Calu3 (cell line): ENCODE measurements at regions not wholly inside any gene's neighbourhood (a gene's known extent, or its start where the extent isn't known, plus 50 kb on each side); places are given as distances from the start of the nearest gene placed in this dataset.

ENCODE experiments used
- BruUV-seq: library from RNA; stranded (reverse); fragments of 400-500 nt; replicated peaks from 2 replicates; lab custom pipeline; 2021; lab: Mats Ljungman, UMichigan
- CTCF ChIA-PET: fragments of 300-600 bp; sonication (Branson Sonifier 250); formaldehyde crosslinking; loops from one replicate; lab custom pipeline; 2022; ENCODE audit warnings: antibody characterized with exemption; lab: Charles Lee
- DNase-seq: peaks from one replicate; pipeline ENCODE4 v3.0.0; 2022
- H3K27ac Mint-ChIP-seq: one replicate; pipeline ENCODE4 v1.8.0; 2022; ENCODE audit warnings: mixed read lengths; ENCODE audit not compliant: unreplicated experiment
- H3K27me3 Mint-ChIP-seq: one replicate; pipeline ENCODE4 v1.8.0; 2022; ENCODE audit warnings: mixed read lengths; ENCODE audit not compliant: unreplicated experiment
- H3K36me3 Mint-ChIP-seq: one replicate; pipeline ENCODE4 v1.8.0; 2022; ENCODE audit warnings: mild to moderate bottlenecking, moderate library complexity, mixed read lengths; ENCODE audit not compliant: insufficient read depth, unreplicated experiment
- H3K4me1 Mint-ChIP-seq: one replicate; pipeline ENCODE4 v1.8.0; 2022; ENCODE audit warnings: mild to moderate bottlenecking, low read depth, mixed read lengths; ENCODE audit not compliant: unreplicated experiment
- H3K4me3 Mint-ChIP-seq: one replicate; pipeline ENCODE4 v1.8.0; 2022; ENCODE audit warnings: mild to moderate bottlenecking, low read depth, moderate library complexity, mixed read lengths; ENCODE audit not compliant: unreplicated experiment
- H3K9me3 Mint-ChIP-seq: one replicate; pipeline ENCODE4 v1.8.0; 2022; ENCODE audit warnings: low read depth, mixed read lengths; ENCODE audit not compliant: unreplicated experiment
- CTCF ChIP-seq: fragments of 200-600 bp; IDR thresholded peaks from one replicate; pipeline ENCODE4 v1.8.0; 2022; ENCODE audit warnings: antibody characterized with exemption; ENCODE audit not compliant: unreplicated experiment
- intact Hi-C: fragments of 100-400 bp; cut with micrococcal nuclease; formaldehyde crosslinking; loops from one replicate; pipeline ENCODE4 v1.10.0; 2022; ENCODE audit not compliant: unreplicated experiment

GRCh38 chr5:60540856-60541805, 158.8 kb downstream of the DEPDC1B start:
- TF ChIP-seq CTCF: no peak
- DNase-seq: no peak
- CTCF ChIA-PET: no interaction called here
- no TSS peak for BruUV-seq
- H3K9me3 Mint-ChIP-seq: no peaks in the 10 kb centered on the region
- peaks cover 11% of the 10 kb centered on the region for H3K27me3 Mint-ChIP-seq
- H3K27ac Mint-ChIP-seq: no peak overlapping the region
- intact Hi-C loops: no loop called here
- H3K4me1 Mint-ChIP-seq: peaks cover 9% of the 10 kb centered on the region
- H3K36me3 Mint-ChIP-seq: no peaks in the 10 kb centered on the region
- H3K4me3 Mint-ChIP-seq: no peak overlapping the region

GRCh38 chr5:60538955-60539866, 160.8 kb downstream of the DEPDC1B start:
- Mint-ChIP-seq H3K27ac (no peak overlapping the region), H3K27me3 (peaks cover 11% of the 10 kb centered on the region), H3K36me3 (no peaks in the 10 kb centered on the region), H3K9me3 (no peaks in the 10 kb centered on the region), H3K4me1 (peaks cover 9% of the 10 kb centered on the region), H3K4me3 (no peak overlapping the region)
- CTCF ChIA-PET: no interaction called here
- intact Hi-C loops: no loop called here
- no TSS peak for BruUV-seq
- no peak for TF ChIP-seq CTCF
- DNase-seq: no peak

GRCh38 chr5:60538426-60538825, 161.5 kb downstream of the DEPDC1B start:
- no peak overlapping the region for H3K4me3 Mint-ChIP-seq
- no peaks in the 10 kb centered on the region for H3K9me3 Mint-ChIP-seq
- intact Hi-C loops: no loop called here
- no peaks in the 10 kb centered on the region for H3K36me3 Mint-ChIP-seq
- H3K4me1 Mint-ChIP-seq: peaks cover 9% of the 10 kb centered on the region
- TF ChIP-seq CTCF: no peak
- no TSS peak for BruUV-seq
- CTCF ChIA-PET: no interaction called here
- H3K27ac Mint-ChIP-seq: no peak overlapping the region
- peaks cover 11% of the 10 kb centered on the region for H3K27me3 Mint-ChIP-seq
- no peak for DNase-seq

- BruUV-seq: no TSS peak
- H3K27me3 Mint-ChIP-seq: peaks cover 11% of the 10 kb centered on the region
- no peaks in the 10 kb centered on the region for H3K9me3 Mint-ChIP-seq
- no peak for TF ChIP-seq CTCF
- no peaks in the 10 kb centered on the region for H3K4me1 Mint-ChIP-seq
- intact Hi-C loops: no loop called here
- H3K4me3 Mint-ChIP-seq: no peak overlapping the region
- no peak overlapping the region for H3K27ac Mint-ChIP-seq
- CTCF ChIA-PET: interaction anchor here (1.1 kb wide), 1 partner anchor 18 kb away, joined by 3 read pairs; no protein-coding TSS in a partner anchor
- H3K36me3 Mint-ChIP-seq: no peaks in the 10 kb centered on the region
- DNase-seq: no peak
Observed at GRCh38 chr5:60535951-60536350, 164.0 kb downstream of the DEPDC1B start.
